ENCODE measurements at regions not wholly inside any gene's neighbourhood (a gene's known extent, or its start where the extent isn't known, plus 50 kb on each side); places are given as distances from the start of the nearest gene placed in this dataset.

GRCh38 chr1:58986996-58987767, 203.3 kb upstream of the JUN start:
- no peak overlapping the region for H3K4me3 ChIP-seq (ENCODE audit: low read length)
- no peak for DNase-seq (ENCODE audit: low read depth)
- TF ChIP-seq, protein P1, sequence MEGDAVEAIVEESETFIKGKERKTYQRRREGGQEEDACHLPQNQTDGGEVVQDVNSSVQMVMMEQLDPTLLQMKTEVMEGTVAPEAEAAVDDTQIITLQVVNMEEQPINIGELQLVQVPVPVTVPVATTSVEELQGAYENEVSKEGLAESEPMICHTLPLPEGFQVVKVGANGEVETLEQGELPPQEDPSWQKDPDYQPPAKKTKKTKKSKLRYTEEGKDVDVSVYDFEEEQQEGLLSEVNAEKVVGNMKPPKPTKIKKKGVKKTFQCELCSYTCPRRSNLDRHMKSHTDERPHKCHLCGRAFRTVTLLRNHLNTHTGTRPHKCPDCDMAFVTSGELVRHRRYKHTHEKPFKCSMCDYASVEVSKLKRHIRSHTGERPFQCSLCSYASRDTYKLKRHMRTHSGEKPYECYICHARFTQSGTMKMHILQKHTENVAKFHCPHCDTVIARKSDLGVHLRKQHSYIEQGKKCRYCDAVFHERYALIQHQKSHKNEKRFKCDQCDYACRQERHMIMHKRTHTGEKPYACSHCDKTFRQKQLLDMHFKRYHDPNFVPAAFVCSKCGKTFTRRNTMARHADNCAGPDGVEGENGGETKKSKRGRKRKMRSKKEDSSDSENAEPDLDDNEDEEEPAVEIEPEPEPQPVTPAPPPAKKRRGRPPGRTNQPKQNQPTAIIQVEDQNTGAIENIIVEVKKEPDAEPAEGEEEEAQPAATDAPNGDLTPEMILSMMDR (IDR thresholded peaks at IDR 0.05; ENCODE audit: insufficient read depth, low read depth, low read length, missing control alignments) = no peak

DNA sequence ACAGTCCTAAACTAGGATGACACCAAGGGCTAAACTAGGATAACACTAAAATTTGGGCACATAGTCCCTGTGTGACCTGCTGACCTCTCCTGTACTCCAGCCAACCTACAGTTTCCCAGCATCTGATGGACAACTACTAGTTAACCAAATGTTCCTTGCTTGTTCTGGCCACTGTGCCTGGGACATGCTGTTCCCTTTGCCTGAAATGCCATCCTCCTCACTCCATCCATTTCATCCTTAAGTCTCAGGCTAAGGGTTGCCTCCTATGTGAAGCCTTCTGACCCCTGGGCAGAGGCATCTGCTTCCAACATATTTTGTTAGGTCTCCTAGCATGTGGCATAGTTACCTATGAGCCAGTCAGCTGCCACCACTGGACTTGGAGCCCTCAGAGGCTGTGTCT, 204.9 kb upstream of the JUN start:
- H3K4me3 ChIP-seq (ENCODE audit: low read length) = no peak overlapping the region
- TF ChIP-seq, protein P1 (IDR thresholded peaks at IDR 0.05; ENCODE audit: insufficient read depth, low read depth, low read length, missing control alignments) = no peak
- DNase-seq (ENCODE audit: low read depth) = no peak

DNA sequence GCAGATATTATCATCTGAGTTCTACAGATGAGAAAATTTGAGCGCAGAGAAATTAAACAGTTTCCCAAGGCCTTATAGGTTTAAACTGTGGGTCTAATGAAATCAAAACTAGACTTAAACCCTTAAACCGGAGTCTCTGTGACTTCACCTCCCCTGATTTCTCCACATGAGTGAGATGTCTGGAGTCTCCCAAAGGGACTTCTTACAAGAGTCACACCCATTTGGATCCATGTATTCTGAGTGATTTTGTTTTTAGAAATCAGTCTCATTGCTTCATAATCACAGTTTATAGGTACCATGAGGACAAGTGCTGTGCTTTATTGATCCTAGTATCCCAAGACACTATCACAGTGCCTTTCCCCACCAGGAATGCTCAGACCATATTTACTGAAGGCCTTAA, 206.0 kb upstream of the JUN start:
- TF ChIP-seq, protein P1 (IDR thresholded peaks at IDR 0.05; ENCODE audit: insufficient read depth, low read depth, low read length, missing control alignments) = no peak
- DNase-seq (ENCODE audit: low read depth) = no peak
- no peak overlapping the region for H3K4me3 ChIP-seq (ENCODE audit: low read length)

DNA sequence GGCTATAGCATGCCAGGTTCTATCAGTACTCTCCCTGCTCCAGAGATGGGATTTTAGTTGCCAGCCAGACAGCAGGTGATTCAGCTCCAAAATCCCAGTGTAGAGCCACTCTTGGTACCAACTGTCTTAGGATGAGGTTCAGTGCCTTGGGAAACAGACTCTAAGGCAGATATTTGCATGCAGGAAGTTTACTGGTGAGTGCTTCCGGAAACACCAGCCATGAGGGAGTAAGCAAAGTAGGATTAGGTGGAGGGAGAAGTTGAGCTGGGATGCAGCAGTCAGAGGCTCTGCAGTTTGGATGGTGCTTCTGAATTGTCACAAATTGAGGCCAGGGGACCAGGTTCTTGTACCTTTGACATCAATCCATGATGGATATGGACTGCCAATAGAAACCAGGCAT, 207.5 kb upstream of the JUN start:
- TF ChIP-seq, protein P1 (IDR thresholded peaks at IDR 0.05; ENCODE audit: insufficient read depth, low read depth, low read length, missing control alignments) = no peak
- H3K4me3 ChIP-seq (ENCODE audit: low read length) = no peak overlapping the region
- no peak for DNase-seq (ENCODE audit: low read depth)

DNA sequence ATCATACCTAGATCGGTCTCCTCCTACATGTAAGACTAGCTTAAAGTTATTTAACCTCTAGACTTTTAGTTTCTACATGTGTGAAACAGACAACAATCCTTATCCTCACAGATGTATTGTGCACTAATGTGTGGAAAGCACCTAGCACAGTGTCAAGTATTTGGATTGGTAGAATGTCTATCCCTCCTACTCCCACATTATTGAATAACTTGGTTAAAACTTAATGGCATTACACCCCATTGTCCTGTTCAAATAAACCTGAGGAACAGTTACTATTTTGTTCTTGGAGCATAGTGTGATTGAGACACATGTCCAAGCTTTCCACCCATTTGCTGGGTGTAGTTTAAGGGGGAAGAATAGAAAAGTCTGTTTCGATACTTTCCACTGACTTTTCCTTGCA, 208.8 kb upstream of the JUN start:
- no peak overlapping the region for H3K4me3 ChIP-seq (ENCODE audit: low read length)
- no peak for DNase-seq (ENCODE audit: low read depth)
- TF ChIP-seq, protein P1 (IDR thresholded peaks at IDR 0.05; ENCODE audit: insufficient read depth, low read depth, low read length, missing control alignments) = no peak

GRCh38 chr1:58993403-58993802, 209.6 kb upstream of the JUN start:
- TF ChIP-seq, protein P1 (IDR thresholded peaks at IDR 0.05; ENCODE audit: insufficient read depth, low read depth, low read length, missing control alignments) = no peak
- DNase-seq (ENCODE audit: low read depth) = no peak
- H3K4me3 ChIP-seq (ENCODE audit: low read length) = no peak overlapping the region

GRCh38 chr1:58994664-58995063, 210.8 kb upstream of the JUN start:
- H3K4me3 ChIP-seq (ENCODE audit: low read length) = no peak overlapping the region
- TF ChIP-seq, protein P1 (IDR thresholded peaks at IDR 0.05; ENCODE audit: insufficient read depth, low read depth, low read length, missing control alignments) = no peak
- no peak for DNase-seq (ENCODE audit: low read depth)
